ENCODE measurements at regions not wholly inside any gene's neighbourhood (a gene's known extent, or its start where the extent isn't known, plus 50 kb on each side); places are given as distances from the start of the nearest gene placed in this dataset.

DNA sequence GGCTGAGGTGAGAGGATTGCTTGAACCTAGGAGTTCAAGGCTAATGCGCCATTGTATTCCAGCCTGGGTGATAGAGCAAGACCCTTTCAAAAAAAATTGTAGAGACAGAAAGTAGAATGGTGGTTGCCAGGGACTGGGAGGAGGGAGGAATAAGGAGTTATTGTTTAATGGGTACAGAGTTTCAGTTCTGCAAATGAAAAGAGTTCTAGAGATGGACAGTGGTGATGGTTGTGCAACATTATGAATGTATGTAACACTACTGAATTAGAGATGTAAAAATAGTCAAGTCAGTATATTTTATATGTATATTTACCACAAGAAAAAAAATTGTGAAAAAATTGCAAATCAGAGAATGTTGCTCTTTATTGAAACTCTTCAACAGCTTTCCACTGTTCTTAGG, 266.5 kb upstream of the NPY start:
- Histone ChIP-seq H3K23ac (ENCODE audit: low read depth, low read length) (no peak overlapping the region), H3K4me1 (ENCODE audit: control insufficient read depth, insufficient read depth, low read length) (no peaks in the 10 kb centered on the region), H2BK5ac (ENCODE audit: low read depth, low read length, poor library complexity, severe bottlenecking) (no peak overlapping the region), H2AK9ac (replicated peaks; ENCODE audit: low read depth, low read length, poor library complexity) (no peak overlapping the region), H3K9me1 (ENCODE audit: insufficient read depth, low read length) (no peaks in the 10 kb centered on the region), H3K18ac (ENCODE audit: low read depth, low read length) (no peak overlapping the region), H2AK5ac (ENCODE audit: low read depth, low read length) (no peak overlapping the region), H4K91ac (ENCODE audit: insufficient read depth, low read depth, low read length) (no peak overlapping the region), H2AFZ (replicated peaks; ENCODE audit: low read length, poor library complexity) (no peak overlapping the region), H3K79me1 (ENCODE audit: low read depth in 1 of 2, low read length in 2 of 2) (no peaks in the 10 kb centered on the region), H3K9me3 (ENCODE audit: control insufficient read depth, insufficient read depth, low read length) (peaks cover 2% of the 10 kb centered on the region; the same call in 1 of the 2 replicates), H3K4me2 (ENCODE audit: low read depth, low read length) (no peak overlapping the region), H2BK15ac (ENCODE audit: low read depth, low read length) (no peak overlapping the region), H4K5ac (ENCODE audit: low read depth, low read length) (no peak overlapping the region), H3K56ac (ENCODE audit: extremely low read depth, insufficient read depth, low read length) (no peak overlapping the region), H3K4me3 (ENCODE audit: insufficient read depth, low read depth, low read length) (no peak overlapping the region), H3K9ac (ENCODE audit: low read depth, low read length) (no peak overlapping the region), H3K36me3 (ENCODE audit: control insufficient read depth, insufficient read depth, low read length) (no peaks in the 10 kb centered on the region), H4K20me1 (ENCODE audit: insufficient read depth, low read length) (no peaks in the 10 kb centered on the region), H3K4ac (ENCODE audit: low read depth, low read length) (no peak overlapping the region), H4K8ac (ENCODE audit: low read depth in 2 of 2, low read length in 2 of 2) (no peak overlapping the region), H3K27ac (ENCODE audit: insufficient read depth, low read length) (no peak overlapping the region), H2BK20ac (ENCODE audit: low read depth, low read length) (no peak overlapping the region), H3K27me3 (ENCODE audit: control insufficient read depth, insufficient read depth, low read length) (no peaks in the 10 kb centered on the region), H2BK120ac (ENCODE audit: low read depth, low read length) (no peak overlapping the region), H3K14ac (replicated peaks; ENCODE audit: low read depth, low read length) (no peak overlapping the region)
- no TSS peak for BruUV-seq (replicated peaks)
- no peak for TF ChIP-seq RCOR1 (IDR thresholded peaks at IDR 0.05; ENCODE audit: insufficient replicate concordance, low read length)
- no peak for TF ChIP-seq CEBPB (IDR thresholded peaks at IDR 0.05; ENCODE audit: low read depth, low read length)
- no peak for TF ChIP-seq RAD21 (IDR thresholded peaks at IDR 0.05; ENCODE audit: low read length)
- TF ChIP-seq SMC3 (IDR thresholded peaks at IDR 0.05; ENCODE audit: low read depth, low read length) = no peak
- no peak for TF ChIP-seq RFX5 (IDR thresholded peaks at IDR 0.05; ENCODE audit: low read depth, low read length)
- TF ChIP-seq, protein P1, sequence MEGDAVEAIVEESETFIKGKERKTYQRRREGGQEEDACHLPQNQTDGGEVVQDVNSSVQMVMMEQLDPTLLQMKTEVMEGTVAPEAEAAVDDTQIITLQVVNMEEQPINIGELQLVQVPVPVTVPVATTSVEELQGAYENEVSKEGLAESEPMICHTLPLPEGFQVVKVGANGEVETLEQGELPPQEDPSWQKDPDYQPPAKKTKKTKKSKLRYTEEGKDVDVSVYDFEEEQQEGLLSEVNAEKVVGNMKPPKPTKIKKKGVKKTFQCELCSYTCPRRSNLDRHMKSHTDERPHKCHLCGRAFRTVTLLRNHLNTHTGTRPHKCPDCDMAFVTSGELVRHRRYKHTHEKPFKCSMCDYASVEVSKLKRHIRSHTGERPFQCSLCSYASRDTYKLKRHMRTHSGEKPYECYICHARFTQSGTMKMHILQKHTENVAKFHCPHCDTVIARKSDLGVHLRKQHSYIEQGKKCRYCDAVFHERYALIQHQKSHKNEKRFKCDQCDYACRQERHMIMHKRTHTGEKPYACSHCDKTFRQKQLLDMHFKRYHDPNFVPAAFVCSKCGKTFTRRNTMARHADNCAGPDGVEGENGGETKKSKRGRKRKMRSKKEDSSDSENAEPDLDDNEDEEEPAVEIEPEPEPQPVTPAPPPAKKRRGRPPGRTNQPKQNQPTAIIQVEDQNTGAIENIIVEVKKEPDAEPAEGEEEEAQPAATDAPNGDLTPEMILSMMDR (conservative IDR thresholded peaks at IDR 0.05; ENCODE audit: low read depth, low read length) = no peak
- no peak for TF ChIP-seq NFE2L2 (IDR thresholded peaks at IDR 0.05; ENCODE audit: low read depth, low read length)
- no peak for TF ChIP-seq POLR2A (IDR thresholded peaks at IDR 0.05; ENCODE audit: low read depth, low read length)
- TF ChIP-seq, protein P2, sequence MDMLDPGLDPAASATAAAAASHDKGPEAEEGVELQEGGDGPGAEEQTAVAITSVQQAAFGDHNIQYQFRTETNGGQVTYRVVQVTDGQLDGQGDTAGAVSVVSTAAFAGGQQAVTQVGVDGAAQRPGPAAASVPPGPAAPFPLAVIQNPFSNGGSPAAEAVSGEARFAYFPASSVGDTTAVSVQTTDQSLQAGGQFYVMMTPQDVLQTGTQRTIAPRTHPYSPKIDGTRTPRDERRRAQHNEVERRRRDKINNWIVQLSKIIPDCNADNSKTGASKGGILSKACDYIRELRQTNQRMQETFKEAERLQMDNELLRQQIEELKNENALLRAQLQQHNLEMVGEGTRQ (IDR thresholded peaks at IDR 0.05; ENCODE audit: low read depth, low read length) = no peak
- TF ChIP-seq BHLHE40 (IDR thresholded peaks at IDR 0.05; ENCODE audit: low read depth, low read length) = no peak
- TF ChIP-seq, protein P3, sequence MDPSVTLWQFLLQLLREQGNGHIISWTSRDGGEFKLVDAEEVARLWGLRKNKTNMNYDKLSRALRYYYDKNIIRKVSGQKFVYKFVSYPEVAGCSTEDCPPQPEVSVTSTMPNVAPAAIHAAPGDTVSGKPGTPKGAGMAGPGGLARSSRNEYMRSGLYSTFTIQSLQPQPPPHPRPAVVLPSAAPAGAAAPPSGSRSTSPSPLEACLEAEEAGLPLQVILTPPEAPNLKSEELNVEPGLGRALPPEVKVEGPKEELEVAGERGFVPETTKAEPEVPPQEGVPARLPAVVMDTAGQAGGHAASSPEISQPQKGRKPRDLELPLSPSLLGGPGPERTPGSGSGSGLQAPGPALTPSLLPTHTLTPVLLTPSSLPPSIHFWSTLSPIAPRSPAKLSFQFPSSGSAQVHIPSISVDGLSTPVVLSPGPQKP (IDR thresholded peaks at IDR 0.05; ENCODE audit: borderline replicate concordance, low read depth, low read length) = no peak
- no peak for TF ChIP-seq FOS (IDR thresholded peaks at IDR 0.05; ENCODE audit: low read depth, low read length)
- TF ChIP-seq MXI1 (IDR thresholded peaks at IDR 0.05; ENCODE audit: borderline replicate concordance, low read depth, low read length) = no peak
- TF ChIP-seq CHD1 (IDR thresholded peaks at IDR 0.05; ENCODE audit: low read depth, low read length) = no peak
- TF ChIP-seq MAFK (IDR thresholded peaks at IDR 0.05; ENCODE audit: low read depth, low read length) = no peak
- no peak for TF ChIP-seq MAZ (IDR thresholded peaks at IDR 0.05; ENCODE audit: borderline replicate concordance, low read depth, low read length)
- WGBS, 2 experiments (ENCODE audit: extremely low coverage in 2 of 2, insufficient read length in 1 of 2) = 100% methylated on average over 1 of the region's 1 CpG; no CpG with 5 or more reads in 1 of the 2 experiments
- in situ Hi-C loops (cut with MboI; ENCODE audit: low sequenced_read_pairs) = no loop called here
- ChIA-PET CTCF (interaction anchor here (1.1 kb wide), 1 partner anchor 79 kb away, joined by 3 read pairs; no protein-coding TSS in a partner anchor), POLR2A (ENCODE audit: unreplicated experiment) (no interaction called here)
- intact Hi-C loops (cut with micrococcal nuclease) = no loop called here
- no peak for ATAC-seq (ENCODE audit: low read depth)
- dilution Hi-C loops (cut with HindIII; ENCODE audit: low sequenced_read_pairs, unreplicated experiment) = no loop called here
- no peak for DNase-seq

All from IMR-90 (cell line).